ENCODE measurements at regions not wholly inside any gene's neighbourhood (a gene's known extent, or its start where the extent isn't known, plus 50 kb on each side); places are given as distances from the start of the nearest gene placed in this dataset.

DNA sequence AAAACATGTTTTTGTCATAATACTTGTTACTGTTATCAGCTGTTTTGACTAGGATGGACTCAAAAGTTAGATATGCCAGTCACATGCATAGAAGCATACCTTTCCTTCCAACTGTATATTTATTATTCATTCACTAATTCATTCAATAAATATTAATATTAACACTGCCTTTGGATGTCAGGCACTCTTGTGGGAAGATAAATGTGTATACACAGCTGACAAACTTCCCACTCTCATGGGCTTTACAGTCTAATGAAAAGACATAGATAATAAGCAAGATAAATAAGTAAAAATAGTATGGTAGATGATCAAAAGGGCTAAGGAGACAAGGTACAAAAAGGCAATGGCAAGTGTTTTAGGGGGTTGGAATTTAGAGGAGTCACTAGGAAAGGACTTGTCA, 180.1 kb upstream of the SMIM30 start:
- Histone ChIP-seq H3K4me3 (no peak overlapping the region), H3K9me3 (no peaks in the 10 kb centered on the region), H3K4me1 (no peaks in the 10 kb centered on the region), H3K27ac (no peak overlapping the region), H3K4me2 (no peak overlapping the region)
- no peak for ATAC-seq
- no peak for FAIRE-seq
- CTCF ChIA-PET = no interaction called here
- TF ChIP-seq FOXS1 (CRISPR knock-in tag; IDR thresholded peaks at IDR 0.05) = no peak
- no peak for TF ChIP-seq PBX3 (IDR thresholded peaks at IDR 0.05)
- DNase-seq (ENCODE audit: low read depth in 1 of 2, low spot score in 1 of 2) = no peak
- POLR2A ChIA-PET = no interaction called here

DNA sequence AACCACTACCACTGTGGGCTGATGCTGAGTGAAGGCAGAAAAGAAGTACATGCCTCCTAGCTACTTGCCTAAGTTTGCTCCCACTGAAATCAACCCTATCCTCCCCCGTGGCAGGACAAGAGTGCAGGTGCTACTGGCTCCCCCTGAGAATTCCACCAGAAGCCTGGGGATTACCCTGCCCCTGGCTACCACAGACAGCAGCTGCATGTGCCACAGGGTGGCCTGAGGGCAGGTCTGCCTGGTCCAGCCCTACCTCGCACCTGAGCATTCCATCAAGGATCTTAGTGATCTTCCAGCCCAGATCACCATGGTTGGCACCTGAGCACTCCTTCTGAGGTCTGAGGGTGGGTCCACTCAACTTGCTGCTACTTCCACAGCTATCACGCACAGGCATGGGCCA, 176.4 kb upstream of the SMIM30 start:
- Histone ChIP-seq H3K4me1 (no peaks in the 10 kb centered on the region), H3K27ac (no peak overlapping the region), H3K4me2 (no peak overlapping the region), H3K4me3 (no peak overlapping the region), H3K9me3 (no peaks in the 10 kb centered on the region)
- TF ChIP-seq JUN (IDR thresholded peaks at IDR 0.05) (no peak), ZC3H11A (IDR thresholded peaks at IDR 0.05) (no peak), EP300 (IDR thresholded peaks at IDR 0.05) (no peak)
- DNase-seq (ENCODE audit: low read depth in 1 of 2, low spot score in 1 of 2) (no peak), FAIRE-seq (no peak), ATAC-seq (no peak)
- WGBS (ENCODE audit: missing lambda C conversion rate) = 7% methylated on average over 3 of the region's 3 CpGs
- ChIA-PET CTCF (no interaction called here), POLR2A (no interaction called here)

- Histone ChIP-seq H3K27ac (no peak overlapping the region), H3K4me2 (no peak overlapping the region), H3K9me3 (no peaks in the 10 kb centered on the region), H3K4me1 (no peaks in the 10 kb centered on the region), H3K4me3 (no peak overlapping the region)
- CTCF ChIA-PET = no interaction called here
- TF ChIP-seq RNF2 (IDR thresholded peaks at IDR 0.05; ENCODE audit: borderline replicate concordance, low read depth) (no peak), CBX8 (IDR thresholded peaks at IDR 0.05) (no peak), ZC3H11A (IDR thresholded peaks at IDR 0.05) (no peak), ESRRA (IDR thresholded peaks at IDR 0.05; ENCODE audit: borderline replicate concordance, low read length) (no peak), FOXS1 (CRISPR knock-in tag; IDR thresholded peaks at IDR 0.05) (no peak), HOXA7 (CRISPR knock-in tag; IDR thresholded peaks at IDR 0.05) (no peak), TP53 (CRISPR knock-in tag; IDR thresholded peaks at IDR 0.05) (no peak), HEYL (CRISPR knock-in tag; IDR thresholded peaks at IDR 0.05) (no peak), RCOR1 (IDR thresholded peaks at IDR 0.05; ENCODE audit: low read depth, low read length) (no peak), EHF (CRISPR knock-in tag; IDR thresholded peaks at IDR 0.05) (no peak), CHD2 (IDR thresholded peaks at IDR 0.05; ENCODE audit: low read length, partially characterized antibody) (no peak), ZNF302 (CRISPR knock-in tag; IDR thresholded peaks at IDR 0.05) (no peak), ZFP36 (IDR thresholded peaks at IDR 0.05; ENCODE audit: borderline replicate concordance, partially characterized antibody) (no peak)
- TF ChIP-seq, protein P1, sequence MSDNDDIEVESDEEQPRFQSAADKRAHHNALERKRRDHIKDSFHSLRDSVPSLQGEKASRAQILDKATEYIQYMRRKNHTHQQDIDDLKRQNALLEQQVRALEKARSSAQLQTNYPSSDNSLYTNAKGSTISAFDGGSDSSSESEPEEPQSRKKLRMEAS (IDR thresholded peaks at IDR 0.05) = no peak
- TF ChIP-seq, protein P2, sequence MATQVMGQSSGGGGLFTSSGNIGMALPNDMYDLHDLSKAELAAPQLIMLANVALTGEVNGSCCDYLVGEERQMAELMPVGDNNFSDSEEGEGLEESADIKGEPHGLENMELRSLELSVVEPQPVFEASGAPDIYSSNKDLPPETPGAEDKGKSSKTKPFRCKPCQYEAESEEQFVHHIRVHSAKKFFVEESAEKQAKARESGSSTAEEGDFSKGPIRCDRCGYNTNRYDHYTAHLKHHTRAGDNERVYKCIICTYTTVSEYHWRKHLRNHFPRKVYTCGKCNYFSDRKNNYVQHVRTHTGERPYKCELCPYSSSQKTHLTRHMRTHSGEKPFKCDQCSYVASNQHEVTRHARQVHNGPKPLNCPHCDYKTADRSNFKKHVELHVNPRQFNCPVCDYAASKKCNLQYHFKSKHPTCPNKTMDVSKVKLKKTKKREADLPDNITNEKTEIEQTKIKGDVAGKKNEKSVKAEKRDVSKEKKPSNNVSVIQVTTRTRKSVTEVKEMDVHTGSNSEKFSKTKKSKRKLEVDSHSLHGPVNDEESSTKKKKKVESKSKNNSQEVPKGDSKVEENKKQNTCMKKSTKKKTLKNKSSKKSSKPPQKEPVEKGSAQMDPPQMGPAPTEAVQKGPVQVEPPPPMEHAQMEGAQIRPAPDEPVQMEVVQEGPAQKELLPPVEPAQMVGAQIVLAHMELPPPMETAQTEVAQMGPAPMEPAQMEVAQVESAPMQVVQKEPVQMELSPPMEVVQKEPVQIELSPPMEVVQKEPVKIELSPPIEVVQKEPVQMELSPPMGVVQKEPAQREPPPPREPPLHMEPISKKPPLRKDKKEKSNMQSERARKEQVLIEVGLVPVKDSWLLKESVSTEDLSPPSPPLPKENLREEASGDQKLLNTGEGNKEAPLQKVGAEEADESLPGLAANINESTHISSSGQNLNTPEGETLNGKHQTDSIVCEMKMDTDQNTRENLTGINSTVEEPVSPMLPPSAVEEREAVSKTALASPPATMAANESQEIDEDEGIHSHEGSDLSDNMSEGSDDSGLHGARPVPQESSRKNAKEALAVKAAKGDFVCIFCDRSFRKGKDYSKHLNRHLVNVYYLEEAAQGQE (IDR thresholded peaks at IDR 0.05) = no peak
- ATAC-seq (no peak), DNase-seq (ENCODE audit: low read depth in 1 of 2, low spot score in 1 of 2) (no peak), FAIRE-seq (no peak)
- 16% methylated on average over 3 of the region's 3 CpGs for WGBS (ENCODE audit: missing lambda C conversion rate)
- POLR2A ChIA-PET = no interaction called here
Observed at GRCh38 chr7:113292105-113292504, 173.8 kb upstream of the SMIM30 start.

GRCh38 chr7:113291058-113291457, 172.7 kb upstream of the SMIM30 start:
- WGBS (ENCODE audit: missing lambda C conversion rate) = 7% methylated on average over 8 of the region's 9 CpGs
- DNase-seq (ENCODE audit: low read depth in 1 of 2, low spot score in 1 of 2) (no peak), ATAC-seq (no peak), FAIRE-seq (no peak)
- ChIA-PET POLR2A (no interaction called here), CTCF (no interaction called here)
- Histone ChIP-seq H3K4me3 (no peak overlapping the region), H3K4me1 (no peaks in the 10 kb centered on the region), H3K4me2 (no peak overlapping the region), H3K27ac (no peak overlapping the region), H3K9me3 (no peaks in the 10 kb centered on the region)
- TF ChIP-seq FOSL2 (IDR thresholded peaks at IDR 0.05) (no peak), FOSL2 (CRISPR knock-in tag; IDR thresholded peaks at IDR 0.05) (no peak), POLR2AphosphoS2 (conservative IDR thresholded peaks at IDR 0.05; ENCODE audit: low read length) (no peak), ELK1 (IDR thresholded peaks at IDR 0.05; ENCODE audit: low read depth, low read length) (no peak), EP300 (IDR thresholded peaks at IDR 0.05) (no peak), ZFP36 (IDR thresholded peaks at IDR 0.05; ENCODE audit: borderline replicate concordance, partially characterized antibody) (no peak)
- TF ChIP-seq, protein P3, sequence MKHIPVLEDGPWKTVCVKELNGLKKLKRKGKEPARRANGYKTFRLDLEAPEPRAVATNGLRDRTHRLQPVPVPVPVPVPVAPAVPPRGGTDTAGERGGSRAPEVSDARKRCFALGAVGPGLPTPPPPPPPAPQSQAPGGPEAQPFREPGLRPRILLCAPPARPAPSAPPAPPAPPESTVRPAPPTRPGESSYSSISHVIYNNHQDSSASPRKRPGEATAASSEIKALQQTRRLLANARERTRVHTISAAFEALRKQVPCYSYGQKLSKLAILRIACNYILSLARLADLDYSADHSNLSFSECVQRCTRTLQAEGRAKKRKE (CRISPR knock-in tag; IDR thresholded peaks at IDR 0.05; ENCODE audit: low read depth) = no peak
- TF ChIP-seq, protein P4, sequence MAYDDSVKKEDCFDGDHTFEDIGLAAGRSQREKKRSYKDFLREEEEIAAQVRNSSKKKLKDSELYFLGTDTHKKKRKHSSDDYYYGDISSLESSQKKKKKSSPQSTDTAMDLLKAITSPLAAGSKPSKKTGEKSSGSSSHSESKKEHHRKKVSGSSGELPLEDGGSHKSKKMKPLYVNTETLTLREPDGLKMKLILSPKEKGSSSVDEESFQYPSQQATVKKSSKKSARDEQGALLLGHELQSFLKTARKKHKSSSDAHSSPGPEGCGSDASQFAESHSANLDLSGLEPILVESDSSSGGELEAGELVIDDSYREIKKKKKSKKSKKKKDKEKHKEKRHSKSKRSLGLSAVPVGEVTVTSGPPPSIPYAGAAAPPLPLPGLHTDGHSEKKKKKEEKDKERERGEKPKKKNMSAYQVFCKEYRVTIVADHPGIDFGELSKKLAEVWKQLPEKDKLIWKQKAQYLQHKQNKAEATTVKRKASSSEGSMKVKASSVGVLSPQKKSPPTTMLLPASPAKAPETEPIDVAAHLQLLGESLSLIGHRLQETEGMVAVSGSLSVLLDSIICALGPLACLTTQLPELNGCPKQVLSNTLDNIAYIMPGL (CRISPR knock-in tag; IDR thresholded peaks at IDR 0.05; ENCODE audit: borderline replicate concordance) = no peak

Data from A549 (cell line).